HepG2 (cell line): ENCODE measurements at regions not wholly inside any gene's neighbourhood (a gene's known extent, or its start where the extent isn't known, plus 50 kb on each side); places are given as distances from the start of the nearest gene placed in this dataset.

ENCODE experiments used
- ATAC-seq: fragments of 200-7000 bp; cut with Tn5 transposase; 3 replicates; pipeline ENCODE4 v1.9.1; 2020; ENCODE audit warnings: mild to moderate bottlenecking, moderate library complexity
- BruUV-seq: library from RNA; stranded (reverse); fragments of 400-500 nt; replicated peaks from 2 replicates; lab custom pipeline; 2021; lab: Mats Ljungman, UMichigan
- CTCF ChIA-PET: fragments of 300-600 bp; formaldehyde crosslinking; extraction: SDS; loops from one replicate; lab custom pipeline; 2021; ENCODE audit warnings: low total read pairs, inconsistent platforms, low intra/inter-chr PET ratio; lab: Yijun Ruan, JAX
- POLR2A ChIA-PET: fragments of 350-600 bp; sonication (Branson Sonifier 250); formaldehyde crosslinking; loops from one replicate; lab custom pipeline; 2020; ENCODE audit warnings: antibody characterized with exemption, inconsistent platforms; lab: Yijun Ruan, JAX
- DNase-seq: peaks from one replicate; pipeline ENCODE4 v3.0.0-alpha.2; 2015; ENCODE audit warnings: low spot score
- FAIRE-seq: peaks from 3 replicates; lab custom pipeline; 2011; peaks lifted over from hg19 to GRCh38; lab: Jason Lieb, UNC
- H2AFZ ChIP-seq: one replicate; pipeline ENCODE4 v1.6.1; 2011; ENCODE audit warnings: low read length, inconsistent platforms
- H3K27ac ChIP-seq: fragments of 300-600 bp; 3 replicates; pipeline ENCODE4 v1.8.0; 2011; ENCODE audit warnings: mixed run types, mild to moderate bottlenecking, mixed read lengths, low read length, inconsistent platforms; ENCODE audit not compliant: insufficient read depth; ENCODE audit errors: extremely low read length
- H3K27me3 ChIP-seq, 2 experiments: fragments of 200-600 bp in 1 of 2; 2 replicates in 1 of 2; 3 replicates in 1 of 2; pipeline versions ENCODE4 v1.6.0 to v1.8.0; 2011; ENCODE audit warnings: low read length in 2 of 2, mild to moderate bottlenecking in 2 of 2, moderate library complexity in 2 of 2, inconsistent platforms in 1 of 2; ENCODE audit not compliant: insufficient read depth in 2 of 2, control insufficient read depth in 1 of 2
- H3K36me3 ChIP-seq, 2 experiments: fragments of 200-600 bp in 1 of 2; replicated peaks in 1 of 2; 2 replicates in 1 of 2; 3 replicates in 1 of 2; pipeline versions ENCODE4 v1.5.1 to v1.8.0; 2011; ENCODE audit warnings: low read length in 2 of 2, inconsistent platforms in 1 of 2; ENCODE audit not compliant: insufficient read depth in 2 of 2, control insufficient read depth in 1 of 2
- H3K4me1 ChIP-seq: 2 replicates; pipeline ENCODE4 v1.5.1; 2012; ENCODE audit warnings: low read length, inconsistent platforms; ENCODE audit not compliant: insufficient read depth
- H3K4me2 ChIP-seq: 2 replicates; pipeline ENCODE4 v1.6.0; 2011; ENCODE audit warnings: low read depth, low read length, inconsistent platforms
- H3K4me3 ChIP-seq, 3 experiments: fragments of 200-600 bp in 1 of 3; sonication (generic), shearing (Covaris generic) in 1 of 3; replicated peaks in 1 of 3; 2 replicates each; pipeline ENCODE4 v1.5.1; 2011 to 2016; ENCODE audit warnings: low read length in 3 of 3, inconsistent platforms in 2 of 3, low read depth in 2 of 3, mild to moderate bottlenecking in 2 of 3, control low read depth in 1 of 3, mixed read lengths in 1 of 3; ENCODE audit not compliant: insufficient read depth in 1 of 3
- H3K79me2 ChIP-seq: one replicate; pipeline ENCODE4 v1.6.1; 2011; ENCODE audit warnings: low read length, inconsistent platforms; ENCODE audit not compliant: insufficient read depth
- H3K9ac ChIP-seq: 2 replicates; pipeline ENCODE4 v1.6.0; 2011; ENCODE audit warnings: mild to moderate bottlenecking, low read depth, low read length, inconsistent platforms; ENCODE audit not compliant: insufficient read depth
- H3K9me3 ChIP-seq: 2 replicates; pipeline ENCODE4 v1.5.1; 2012; ENCODE audit warnings: mild to moderate bottlenecking, low read length
- H4K20me1 ChIP-seq: 2 replicates; pipeline ENCODE4 v1.6.0; 2011; ENCODE audit warnings: inconsistent platforms, mild to moderate bottlenecking, low read length, moderate library complexity; ENCODE audit not compliant: insufficient read depth
- GATA4 ChIP-seq: sonication (generic); IDR thresholded peaks from 2 replicates; pipeline ENCODE4 v1.6.1; 2016; ENCODE audit warnings: antibody characterized with exemption, low read depth, borderline replicate concordance
- GTF3A ChIP-seq: sonication (generic); formaldehyde crosslinking; conservative IDR thresholded peaks from 2 replicates; pipeline ENCODE4 v1.4.0; 2020; ENCODE audit warnings: mild to moderate bottlenecking, missing genetic modification reagents
- HDAC6 ChIP-seq: fragments of 200-600 bp; sonication (generic); IDR thresholded peaks from 2 replicates; pipeline ENCODE4 v1.7.0; 2017; ENCODE audit warnings: mild to moderate bottlenecking, antibody characterized with exemption, low read length, low read depth
- MAFF ChIP-seq: IDR thresholded peaks from 2 replicates; pipeline ENCODE4 v1.6.1; 2011; ENCODE audit warnings: low read depth, low read length, improper control_type of control experiment
- NFAT5 ChIP-seq: sonication (generic); formaldehyde crosslinking; IDR thresholded peaks from 2 replicates; pipeline ENCODE4 v1.4.0; 2020; ENCODE audit warnings: missing genetic modification reagents
- PAX8 ChIP-seq: sonication (generic); formaldehyde crosslinking; IDR thresholded peaks from 2 replicates; pipeline ENCODE4 v1.8.0; 2022; ENCODE audit warnings: mild to moderate bottlenecking, missing genetic modification reagents, borderline replicate concordance
- RAD51 ChIP-seq: fragments of 450-650 bp; IDR thresholded peaks from 2 replicates; pipeline ENCODE4 v1.6.1; 2016; ENCODE audit warnings: borderline replicate concordance
- RARA ChIP-seq: IDR thresholded peaks from 2 replicates; pipeline ENCODE4 v1.6.1; 2016; ENCODE audit warnings: missing genetic modification reagents, missing compliant biosample characterization
- RFX1 ChIP-seq: fragments of 450-650 bp; IDR thresholded peaks from 2 replicates; pipeline ENCODE4 v1.6.1; 2017
- ZMYM2 ChIP-seq: sonication (generic); formaldehyde crosslinking; IDR thresholded peaks from 2 replicates; pipeline ENCODE4 v1.8.0; 2022; ENCODE audit warnings: mild to moderate bottlenecking, missing genetic modification reagents
- ZNF136 ChIP-seq: sonication (generic); formaldehyde crosslinking; IDR thresholded peaks from 2 replicates; pipeline ENCODE4 v1.8.1; 2022; ENCODE audit warnings: low read depth, mild to moderate bottlenecking, moderate library complexity, missing genetic modification reagents
- ZNF224 ChIP-seq: sonication (generic); formaldehyde crosslinking; IDR thresholded peaks from 2 replicates; pipeline ENCODE4 v1.5.0; 2020; ENCODE audit warnings: mild to moderate bottlenecking, missing genetic modification reagents
- ZNF558 ChIP-seq: sonication (generic); formaldehyde crosslinking; IDR thresholded peaks from 2 replicates; pipeline ENCODE4 v1.9.0; 2022; ENCODE audit warnings: mild to moderate bottlenecking, missing genetic modification reagents, borderline replicate concordance
- ZNF577 ChIP-seq: sonication (generic); formaldehyde crosslinking; IDR thresholded peaks from 2 replicates; pipeline ENCODE4 v1.4.0; 2020; ENCODE audit warnings: mild to moderate bottlenecking, low read depth, missing genetic modification reagents, borderline replicate concordance
- ZNF660 ChIP-seq: sonication (generic); formaldehyde crosslinking; IDR thresholded peaks from 2 replicates; pipeline ENCODE4 v1.5.1; 2020; ENCODE audit warnings: mild to moderate bottlenecking, low read depth, missing genetic modification reagents, borderline replicate concordance
- ZSCAN20 ChIP-seq: sonication (generic); formaldehyde crosslinking; IDR thresholded peaks from 2 replicates; pipeline ENCODE4 v1.4.0; 2020; ENCODE audit warnings: missing genetic modification reagents, mild to moderate bottlenecking, borderline replicate concordance
- WGBS: methylation state at CpG from one replicate; pipeline ENCODE4 v1.1.6; 2017; ENCODE audit warnings: low lambda C conversion rate; 5-methylcytosine and 5-hydroxymethylcytosine counted together
- in situ Hi-C: cut with HindIII; loops from 2 replicates; pipeline ENCODE4 v1.10.0; 2017; ENCODE audit warnings: low pct_unique_long_range_greater_than_20kb; ENCODE audit not compliant: extremely low pct_ligation_motif_present
- intact Hi-C: fragments of 100-400 bp; cut with micrococcal nuclease; formaldehyde crosslinking; loops from one replicate; pipeline ENCODE4 v1.10.0; 2022; ENCODE audit not compliant: unreplicated experiment
- TF ChIP-seq, protein P1 (sequence below): sonication (generic); formaldehyde crosslinking; IDR thresholded peaks from 2 replicates; pipeline ENCODE4 v1.8.0; 2022; ENCODE audit warnings: low read depth, missing genetic modification reagents

DNA sequence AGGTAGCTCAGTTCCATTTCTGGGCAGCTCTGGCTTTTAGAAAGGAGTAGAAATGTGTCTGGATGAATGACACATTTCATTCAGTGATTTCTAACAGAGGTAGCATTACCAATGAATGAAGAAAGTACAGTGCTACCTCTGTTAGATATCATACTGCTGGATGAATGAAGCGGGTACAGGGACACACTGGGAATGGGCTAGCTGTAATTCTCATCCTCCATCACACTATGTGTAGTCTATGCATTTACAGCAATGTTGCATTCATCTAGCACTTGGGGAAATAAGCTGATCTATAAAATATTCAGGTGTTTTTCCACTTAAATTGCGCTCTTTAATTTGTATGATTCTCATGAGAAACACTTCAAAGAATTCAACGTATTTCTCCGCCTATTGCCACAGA, 158.3 kb upstream of the IRX5 start:
- Histone ChIP-seq H3K4me2 (no peak overlapping the region), H4K20me1 (no peaks in the 10 kb centered on the region), H3K9ac (no peak overlapping the region), H3K27me3 (no peaks in the 10 kb centered on the region), H2AFZ (no peak overlapping the region), H3K27ac (no peak overlapping the region), H3K4me1 (no peaks in the 10 kb centered on the region), H3K79me2 (no peaks in the 10 kb centered on the region), H3K9me3 (no peaks in the 10 kb centered on the region), H3K36me3 (no peaks in the 10 kb centered on the region), H3K4me3 (no peak overlapping the region)
- intact Hi-C loops: no loop called here
- TF ChIP-seq ZSCAN20 (CRISPR knock-in tag): no peak
- TF ChIP-seq, protein P1, sequence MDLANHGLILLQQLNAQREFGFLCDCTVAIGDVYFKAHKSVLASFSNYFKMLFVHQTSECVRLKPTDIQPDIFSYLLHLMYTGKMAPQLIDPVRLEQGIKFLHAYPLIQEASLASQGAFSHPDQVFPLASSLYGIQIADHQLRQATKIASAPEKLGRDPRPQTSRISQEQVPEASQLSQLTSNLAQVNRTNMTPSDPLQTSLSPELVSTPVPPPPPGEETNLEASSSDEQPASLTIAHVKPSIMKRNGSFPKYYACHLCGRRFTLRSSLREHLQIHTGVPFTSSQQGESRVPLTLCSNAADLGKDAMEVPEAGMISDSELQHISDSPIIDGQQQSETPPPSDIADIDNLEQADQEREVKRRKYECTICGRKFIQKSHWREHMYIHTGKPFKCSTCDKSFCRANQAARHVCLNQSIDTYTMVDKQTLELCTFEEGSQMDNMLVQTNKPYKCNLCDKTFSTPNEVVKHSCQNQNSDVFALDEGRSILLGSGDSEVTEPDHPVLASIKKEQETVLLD: no peak
- no peak for TF ChIP-seq ZNF577 (CRISPR knock-in tag)
- no peak for TF ChIP-seq GATA4
- no peak for TF ChIP-seq RARA (CRISPR knock-in tag)
- no peak for TF ChIP-seq RAD51
- no peak for TF ChIP-seq GTF3A (CRISPR knock-in tag)
- no peak for TF ChIP-seq PAX8 (CRISPR knock-in tag)
- TF ChIP-seq ZMYM2 (CRISPR knock-in tag): no peak
- TF ChIP-seq RFX1: no peak
- TF ChIP-seq ZNF558 (CRISPR knock-in tag): no peak
- no peak for TF ChIP-seq MAFF
- TF ChIP-seq ZNF224 (CRISPR knock-in tag): no peak
- TF ChIP-seq NFAT5 (CRISPR knock-in tag): no peak
- no peak for TF ChIP-seq HDAC6
- no peak for TF ChIP-seq ZNF660 (CRISPR knock-in tag)
- TF ChIP-seq ZNF136: no peak
- in situ Hi-C loops: no loop called here
- 30% methylated on average over 4 of the region's 4 CpGs for WGBS
- FAIRE-seq (peak; percentile 8), ATAC-seq (no peak), DNase-seq (no peak)
- ChIA-PET POLR2A (no interaction called here), CTCF (no interaction called here)
- no TSS peak for BruUV-seq
